ENCODE measurements at regions not wholly inside any gene's neighbourhood (a gene's known extent, or its start where the extent isn't known, plus 50 kb on each side); places are given as distances from the start of the nearest gene placed in this dataset.

DNA sequence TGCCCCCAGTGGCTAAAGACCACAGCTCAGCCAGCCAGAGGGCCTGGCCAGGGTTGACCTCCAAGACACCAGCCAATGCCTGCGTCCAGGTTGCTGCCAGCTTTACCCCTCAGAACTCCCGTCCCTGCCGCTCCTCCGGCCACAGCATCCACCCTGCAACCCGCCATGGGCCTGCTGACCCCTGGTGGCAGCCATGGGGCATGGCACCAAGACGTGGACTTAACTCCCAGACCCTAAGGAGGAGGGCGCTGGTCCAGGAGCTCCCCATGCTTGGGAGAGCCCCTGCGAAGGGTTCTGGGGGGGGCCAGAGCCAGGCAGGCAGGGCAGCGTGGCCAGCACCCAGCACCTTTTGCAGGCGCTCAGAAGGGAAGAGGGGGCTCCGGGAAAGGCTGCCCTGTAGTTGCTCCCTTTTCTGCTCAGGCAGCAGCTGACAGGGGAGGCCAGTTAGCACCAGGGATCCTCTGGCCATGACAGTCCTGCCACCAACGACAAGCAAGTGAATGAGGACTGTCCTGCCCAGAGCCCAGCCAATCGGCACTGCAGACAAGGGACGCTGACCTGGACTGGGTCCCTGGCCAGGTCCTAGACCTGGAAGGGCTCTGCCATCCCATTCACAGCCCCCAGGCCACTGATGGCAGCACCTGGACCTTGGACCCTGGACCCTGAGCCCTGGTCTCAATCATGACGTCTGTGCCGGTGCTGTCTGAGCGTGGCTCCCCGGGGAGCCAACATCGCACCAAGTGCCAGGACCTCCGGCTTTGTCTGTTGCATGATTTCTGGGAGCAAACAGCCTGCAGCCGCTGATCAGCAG, 246.2 kb downstream of the NPHP4 start:
- Histone ChIP-seq H3K36me3 (no peaks in the 10 kb centered on the region), H3K27ac (no peak overlapping the region), H3K27me3 (peaks cover 0 to 79% of the 10 kb centered on the region in 2 donors), H3K9me3 (no peaks in the 10 kb centered on the region), H3K4me3 (no peak overlapping the region), H3K4me1 (no peaks in the 10 kb centered on the region)
- DNase-seq (ENCODE audit: low spot score in 2 of 2): peak; percentile 59 to 72
- TF ChIP-seq, protein P1, sequence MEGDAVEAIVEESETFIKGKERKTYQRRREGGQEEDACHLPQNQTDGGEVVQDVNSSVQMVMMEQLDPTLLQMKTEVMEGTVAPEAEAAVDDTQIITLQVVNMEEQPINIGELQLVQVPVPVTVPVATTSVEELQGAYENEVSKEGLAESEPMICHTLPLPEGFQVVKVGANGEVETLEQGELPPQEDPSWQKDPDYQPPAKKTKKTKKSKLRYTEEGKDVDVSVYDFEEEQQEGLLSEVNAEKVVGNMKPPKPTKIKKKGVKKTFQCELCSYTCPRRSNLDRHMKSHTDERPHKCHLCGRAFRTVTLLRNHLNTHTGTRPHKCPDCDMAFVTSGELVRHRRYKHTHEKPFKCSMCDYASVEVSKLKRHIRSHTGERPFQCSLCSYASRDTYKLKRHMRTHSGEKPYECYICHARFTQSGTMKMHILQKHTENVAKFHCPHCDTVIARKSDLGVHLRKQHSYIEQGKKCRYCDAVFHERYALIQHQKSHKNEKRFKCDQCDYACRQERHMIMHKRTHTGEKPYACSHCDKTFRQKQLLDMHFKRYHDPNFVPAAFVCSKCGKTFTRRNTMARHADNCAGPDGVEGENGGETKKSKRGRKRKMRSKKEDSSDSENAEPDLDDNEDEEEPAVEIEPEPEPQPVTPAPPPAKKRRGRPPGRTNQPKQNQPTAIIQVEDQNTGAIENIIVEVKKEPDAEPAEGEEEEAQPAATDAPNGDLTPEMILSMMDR (IDR thresholded peaks at IDR 0.05): peak; percentile 65 to 87 (median 78)
- TF ChIP-seq POLR2A (IDR thresholded peaks at IDR 0.05) (no peak), POLR2AphosphoS5 (IDR thresholded peaks at IDR 0.05) (no peak)
- intact Hi-C loops (cut with DNase I; ENCODE audit: low total_unique reads): no loop called here

DNA sequence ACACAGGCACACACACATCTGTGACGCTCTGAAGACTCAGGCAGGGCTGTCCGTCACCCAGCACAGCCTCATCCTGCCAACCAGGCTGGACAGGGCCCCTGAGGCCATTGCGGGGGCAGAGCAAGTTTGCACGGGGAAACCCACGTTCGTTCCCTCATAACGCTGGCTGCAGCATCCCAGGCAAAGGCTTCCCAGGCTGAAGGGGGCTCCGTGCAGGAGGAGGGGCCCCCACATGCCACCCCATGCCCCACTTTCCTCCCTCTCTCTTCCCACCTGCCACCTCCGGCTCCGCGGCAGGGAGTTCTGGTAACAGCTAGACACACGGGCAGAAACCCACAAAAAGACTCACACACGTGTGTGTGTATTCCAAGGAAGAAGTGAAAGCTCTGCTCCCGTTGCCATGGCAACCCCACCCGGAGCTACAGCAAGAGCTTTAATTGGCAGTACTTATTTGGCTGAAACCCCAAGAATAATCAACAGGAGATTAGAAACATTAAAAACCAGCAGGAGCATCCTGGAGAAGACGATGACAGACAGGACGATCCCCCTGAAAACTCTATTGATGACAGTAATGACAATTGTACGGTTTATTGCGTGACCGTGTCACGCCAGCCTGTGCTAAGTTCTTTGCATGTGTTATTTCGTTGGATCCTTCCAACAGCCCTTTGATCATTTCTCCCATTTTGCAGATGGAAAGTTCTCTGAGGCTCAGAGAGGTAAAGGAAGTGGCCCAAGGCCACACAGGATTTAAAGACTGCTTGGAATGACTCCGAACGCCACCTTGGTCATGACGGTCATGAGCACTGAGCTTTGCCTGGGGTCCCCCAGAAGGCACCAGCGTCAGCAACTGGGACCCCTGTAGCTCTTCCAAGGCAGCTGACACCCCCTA, 247.1 kb downstream of the NPHP4 start:
- intact Hi-C loops (cut with DNase I; ENCODE audit: low total_unique reads): no loop called here
- peak overlapping the region in 1 of 3 donors; percentile 39 for H3K4me3 ChIP-seq
- H3K4me1 ChIP-seq: no peaks in the 10 kb centered on the region
- H3K36me3 ChIP-seq: no peaks in the 10 kb centered on the region
- peaks cover 0 to 71% of the 10 kb centered on the region in 2 donors for H3K27me3 ChIP-seq
- TF ChIP-seq, protein P1 (IDR thresholded peaks at IDR 0.05): no peak
- no peak for TF ChIP-seq POLR2AphosphoS5 (IDR thresholded peaks at IDR 0.05)
- TF ChIP-seq POLR2A (IDR thresholded peaks at IDR 0.05): no peak
- DNase-seq (ENCODE audit: low spot score in 2 of 2): peak in 1 of 2 donors; percentile 25
- no peaks in the 10 kb centered on the region for H3K9me3 ChIP-seq
- no peak overlapping the region for H3K27ac ChIP-seq

DNA sequence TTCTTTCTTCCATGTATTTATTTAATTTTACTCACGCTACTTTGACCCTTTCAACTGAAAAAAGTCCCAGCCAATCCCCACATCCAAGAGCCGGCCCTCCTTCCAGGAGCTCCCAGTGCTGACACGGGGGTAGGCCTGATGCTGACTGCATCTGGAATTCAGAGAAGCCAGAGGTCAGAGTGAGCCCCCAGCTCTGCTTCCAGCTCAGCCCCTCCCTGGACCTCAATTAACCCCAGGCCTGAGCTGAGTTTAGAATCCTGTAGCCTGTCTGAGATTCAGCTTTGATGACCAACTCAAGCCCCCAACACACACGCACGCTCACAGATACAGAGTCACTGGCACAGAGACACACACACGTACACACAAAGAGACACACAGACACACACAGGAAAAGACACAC, 247.9 kb downstream of the NPHP4 start:
- no peak overlapping the region for H3K27ac ChIP-seq
- DNase-seq (ENCODE audit: low spot score in 2 of 2): peak in 1 of 2 donors; percentile 42
- H3K36me3 ChIP-seq: no peaks in the 10 kb centered on the region
- no peaks in the 10 kb centered on the region for H3K4me1 ChIP-seq
- no peak overlapping the region for H3K4me3 ChIP-seq
- H3K27me3 ChIP-seq: peaks cover 0 to 70% of the 10 kb centered on the region in 2 donors
- intact Hi-C loops (cut with DNase I; ENCODE audit: low total_unique reads): no loop called here
- no peaks in the 10 kb centered on the region for H3K9me3 ChIP-seq
- no peak for TF ChIP-seq POLR2A (IDR thresholded peaks at IDR 0.05)
- TF ChIP-seq POLR2AphosphoS5 (IDR thresholded peaks at IDR 0.05): no peak
- TF ChIP-seq, protein P1 (IDR thresholded peaks at IDR 0.05): no peak

DNA sequence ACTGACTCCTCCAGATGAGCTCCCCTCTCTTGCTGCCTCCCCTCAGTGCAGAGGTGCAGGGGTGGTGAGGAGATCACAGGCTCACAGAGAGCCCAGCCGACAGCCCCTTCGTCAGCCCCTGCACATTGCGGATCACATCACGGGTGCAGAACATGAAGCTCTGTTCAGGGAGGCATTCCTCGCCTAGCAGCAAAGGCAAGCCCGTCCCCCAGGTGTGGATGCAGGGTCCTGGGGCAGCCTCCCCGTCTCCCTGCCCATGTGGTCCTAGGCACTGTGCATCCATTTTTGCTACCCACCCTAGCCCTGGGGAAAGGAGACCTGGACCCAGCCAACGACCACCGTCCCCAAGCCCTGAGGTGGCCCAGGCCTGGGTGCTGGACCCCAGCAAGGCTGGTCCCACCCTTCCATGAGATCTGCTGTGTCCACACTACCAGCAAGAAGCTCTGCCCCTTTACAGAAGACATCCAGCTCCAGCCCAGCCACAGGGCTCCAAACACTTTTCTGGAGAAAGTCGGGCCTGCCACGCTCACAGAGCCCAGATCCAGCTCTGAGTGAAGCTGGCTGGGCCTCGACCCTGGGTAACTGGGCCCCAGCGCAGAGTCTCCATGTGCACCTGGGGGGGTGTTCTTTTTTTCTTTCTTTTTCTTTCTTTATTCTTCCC, 248.7 kb downstream of the NPHP4 start:
- Histone ChIP-seq H3K9me3 (no peaks in the 10 kb centered on the region), H3K4me3 (no peak overlapping the region), H3K27ac (no peak overlapping the region), H3K36me3 (no peaks in the 10 kb centered on the region), H3K27me3 (peaks cover 0 to 68% of the 10 kb centered on the region in 2 donors), H3K4me1 (no peaks in the 10 kb centered on the region)
- intact Hi-C loops (cut with DNase I; ENCODE audit: low total_unique reads): no loop called here
- peak in 1 of 2 donors; percentile 46 for DNase-seq (ENCODE audit: low spot score in 2 of 2)
- TF ChIP-seq, protein P1 (IDR thresholded peaks at IDR 0.05): no peak
- no peak for TF ChIP-seq POLR2A (IDR thresholded peaks at IDR 0.05)

All from breast epithelium (tissue), 4 donors.